Right lung (tissue), 2 donors: ENCODE measurements at regions not wholly inside any gene's neighbourhood (a gene's known extent, or its start where the extent isn't known, plus 50 kb on each side); places are given as distances from the start of the nearest gene placed in this dataset.
A peak's percentile ranks its signal among the peaks of the same experiment; 100 is the strongest.
"Not testable (repeated sequence)": the region's sequence is repeated elsewhere in the genome, so short reads cannot be mapped to it uniquely, and the experiment has no call there.

ENCODE experiments used
- DNase-seq, 2 donors: peaks; one replicate each; pipeline ENCODE4 v3.0.0-alpha.2; 2013

GRCh38 chr2:222760301-222760897, 88.9 kb downstream of the MOGAT1 start:
- no peak for DNase-seq

DNA sequence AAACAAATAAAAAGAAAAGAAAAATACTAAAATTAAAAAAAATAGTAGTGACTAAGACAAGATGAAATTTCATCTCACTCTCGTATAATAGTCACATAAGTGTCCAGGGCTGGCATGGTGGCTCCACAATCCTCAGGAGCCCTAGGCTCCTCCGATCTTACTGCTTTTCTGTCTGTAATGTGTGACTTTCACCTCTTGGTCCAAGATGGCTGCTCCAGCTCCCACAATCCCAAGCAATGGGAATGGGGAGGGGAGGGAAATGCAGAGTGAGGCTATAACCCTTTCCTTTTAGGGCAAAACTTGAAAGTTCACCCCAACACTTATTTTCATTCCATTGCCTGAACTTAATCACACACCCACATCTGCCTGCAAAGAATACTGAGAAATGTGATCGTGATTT, 90.4 kb downstream of the MOGAT1 start:
- DNase-seq = no peak

- no peak for DNase-seq
These were observed 90.9 kb downstream of the MOGAT1 start for GRCh38 chr2:222762342-222762741.

DNA sequence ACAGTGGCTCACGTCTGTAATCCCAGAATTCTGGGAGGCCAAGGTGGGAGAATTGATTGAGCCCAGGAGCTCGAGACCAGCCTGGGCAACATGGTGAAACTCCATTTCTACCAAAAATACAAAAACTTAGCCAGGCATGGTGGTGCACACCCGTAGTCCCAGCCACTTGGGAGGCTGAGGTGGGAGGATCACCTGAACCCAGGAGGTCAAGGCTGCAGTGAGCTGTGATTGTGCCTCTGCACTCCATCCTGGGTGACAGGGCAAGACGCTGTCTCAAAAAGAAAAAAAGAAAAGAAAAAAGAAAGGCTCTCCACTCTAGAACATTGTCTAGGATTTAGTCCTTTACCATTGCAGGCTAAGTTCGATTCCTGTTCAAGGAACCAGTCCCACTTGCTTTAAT, 94.4 kb downstream of the MOGAT1 start:
- not testable (repeated sequence) for DNase-seq

DNA sequence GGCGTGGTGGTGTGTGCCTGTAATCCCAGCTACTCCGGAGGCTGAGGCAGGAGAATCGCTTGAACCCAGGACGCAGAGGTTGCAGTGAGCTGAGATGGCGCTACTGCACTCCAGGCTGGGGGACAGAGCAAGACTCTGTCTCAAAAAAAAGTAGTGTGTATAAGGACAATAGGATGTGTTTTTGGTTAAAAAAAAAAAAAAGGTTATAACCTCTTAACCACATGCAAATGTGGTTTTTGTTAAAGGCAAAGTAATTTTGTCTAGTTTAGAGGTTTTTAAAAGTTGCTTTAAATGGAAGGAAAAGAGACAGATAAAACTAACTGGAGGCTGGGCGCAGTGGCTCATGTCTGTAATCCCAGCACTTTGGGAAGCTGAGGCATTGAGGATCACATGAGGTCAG, 92.8 kb upstream of the ACSL3 start:
- not testable (repeated sequence) for DNase-seq

- no peak for DNase-seq
These were observed 91.4 kb upstream of the ACSL3 start for GRCh38 chr2:222769446-222769845.

DNA sequence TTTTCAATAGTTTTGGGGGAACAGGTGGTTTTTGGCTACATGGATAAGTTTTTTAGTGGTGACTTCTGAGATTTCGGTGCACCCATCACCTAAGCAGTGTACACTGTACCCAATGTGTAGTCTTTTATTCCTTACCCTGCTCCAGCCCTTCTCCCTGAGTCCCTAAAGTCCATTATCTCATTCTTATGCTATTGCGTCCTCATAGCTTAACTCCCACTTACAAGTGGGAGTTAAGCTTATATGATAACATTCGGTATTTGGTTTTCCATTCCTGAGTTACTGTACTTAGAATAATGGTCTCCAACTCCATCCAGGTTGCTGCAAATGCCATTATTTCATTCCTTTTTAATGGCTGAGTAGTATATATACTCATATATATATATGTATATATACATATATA, 90.9 kb upstream of the ACSL3 start:
- DNase-seq = no peak

DNA sequence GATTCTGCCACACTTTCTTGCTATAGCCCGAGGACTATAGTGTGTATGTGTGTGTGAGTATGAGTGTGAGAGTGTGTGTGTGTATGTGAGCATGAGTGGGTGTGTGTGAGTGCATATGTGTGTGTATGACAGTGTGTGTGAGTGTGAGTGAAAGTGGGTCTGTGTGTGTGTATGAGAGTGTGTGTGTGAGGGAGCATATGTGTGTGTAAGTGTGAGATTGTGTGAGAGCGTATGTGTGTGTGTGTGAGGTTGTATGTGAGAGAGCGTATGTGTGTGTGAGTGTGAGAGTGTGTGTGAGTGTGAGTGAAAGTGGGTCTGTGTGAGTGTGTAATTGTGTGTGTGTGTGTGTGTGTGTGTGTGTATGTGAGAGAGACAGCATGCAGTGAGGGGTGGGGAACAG, 89.0 kb upstream of the ACSL3 start:
- DNase-seq = no peak

- no peak for DNase-seq
These were observed 85.9 kb upstream of the ACSL3 start for GRCh38 chr2:222774941-222775340.

DNA sequence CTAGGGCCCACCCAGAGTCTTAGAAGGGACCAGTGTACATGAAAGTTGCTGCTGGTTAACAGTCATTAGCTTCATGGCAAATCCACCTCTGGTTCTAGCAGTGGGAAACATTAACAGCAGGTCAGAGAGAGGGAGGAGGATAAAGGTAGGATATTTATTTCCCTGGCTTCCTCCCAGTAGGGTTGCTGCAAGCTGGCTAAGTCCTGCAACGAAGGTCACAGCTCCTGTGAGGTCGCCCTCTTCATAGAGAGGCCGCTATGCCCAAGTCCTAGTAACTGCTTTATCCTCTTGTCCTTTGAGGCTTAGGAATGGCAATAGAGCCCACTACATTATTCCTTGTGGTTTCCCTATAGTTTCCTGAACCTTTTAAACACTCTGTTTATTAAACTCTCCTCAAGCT, 84.0 kb upstream of the ACSL3 start:
- DNase-seq = no peak

- DNase-seq = no peak
These were observed 82.4 kb upstream of the ACSL3 start for GRCh38 chr2:222778400-222778799.

- no peak for DNase-seq
These were observed 81.5 kb upstream of the ACSL3 start for GRCh38 chr2:222779145-222779832.

DNA sequence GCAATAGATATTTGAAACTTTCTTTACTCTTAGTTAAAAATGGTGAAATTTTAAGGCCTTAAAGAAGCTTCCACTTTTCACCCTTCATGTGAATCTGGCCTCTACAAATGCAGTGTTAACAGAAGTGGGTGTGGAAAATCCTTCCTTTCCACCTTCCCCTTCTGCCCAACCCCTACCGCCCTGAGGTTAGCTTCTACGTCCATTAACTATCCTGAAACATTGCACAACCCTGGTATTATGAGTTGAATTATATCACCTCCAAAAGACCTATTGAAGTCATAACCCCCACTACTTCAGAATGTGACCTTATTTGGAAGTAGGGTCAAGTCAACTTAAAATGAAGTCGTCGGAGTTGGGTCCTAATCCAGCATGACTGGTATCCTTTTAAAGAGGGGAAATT, 80.8 kb upstream of the ACSL3 start:
- DNase-seq = no peak

- DNase-seq = no peak
These were observed 78.6 kb upstream of the ACSL3 start for GRCh38 chr2:222782201-222782730.

GRCh38 chr2:222783592-222783991, 77.2 kb upstream of the ACSL3 start:
- no peak for DNase-seq

GRCh38 chr2:222790932-222791331, 69.9 kb upstream of the ACSL3 start:
- peak; percentile 60 to 64 for DNase-seq

DNA sequence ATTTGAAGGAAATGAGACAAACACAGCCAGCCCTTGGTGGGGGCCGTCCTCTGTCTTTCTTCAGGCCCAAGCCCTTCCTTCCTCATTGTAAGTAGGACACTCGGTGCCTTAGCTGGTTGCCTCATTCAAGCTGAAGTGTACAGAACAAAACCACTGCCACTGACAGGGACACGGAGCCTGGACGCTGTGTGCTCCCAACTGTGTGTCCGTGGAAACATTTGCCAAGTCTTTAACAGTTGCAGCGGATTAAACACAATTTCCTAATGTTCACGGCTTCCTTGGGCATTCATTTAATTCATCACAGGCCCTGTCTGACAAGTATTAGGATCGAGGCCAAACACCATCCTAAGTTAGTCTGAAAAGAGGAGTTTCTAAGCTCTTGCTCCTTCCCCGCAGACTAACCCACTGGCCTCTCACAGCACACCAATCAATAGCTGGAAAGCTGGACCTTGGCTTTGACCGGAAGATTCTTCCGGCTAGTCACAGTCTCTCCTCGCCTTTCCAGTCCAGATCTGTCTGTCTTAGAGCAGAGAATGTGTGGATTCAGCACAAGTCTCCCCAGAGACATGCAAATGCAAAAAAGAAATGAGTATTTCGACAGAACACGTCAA, 68.7 kb upstream of the ACSL3 start:
- peak; percentile 57 to 64 for DNase-seq

DNA sequence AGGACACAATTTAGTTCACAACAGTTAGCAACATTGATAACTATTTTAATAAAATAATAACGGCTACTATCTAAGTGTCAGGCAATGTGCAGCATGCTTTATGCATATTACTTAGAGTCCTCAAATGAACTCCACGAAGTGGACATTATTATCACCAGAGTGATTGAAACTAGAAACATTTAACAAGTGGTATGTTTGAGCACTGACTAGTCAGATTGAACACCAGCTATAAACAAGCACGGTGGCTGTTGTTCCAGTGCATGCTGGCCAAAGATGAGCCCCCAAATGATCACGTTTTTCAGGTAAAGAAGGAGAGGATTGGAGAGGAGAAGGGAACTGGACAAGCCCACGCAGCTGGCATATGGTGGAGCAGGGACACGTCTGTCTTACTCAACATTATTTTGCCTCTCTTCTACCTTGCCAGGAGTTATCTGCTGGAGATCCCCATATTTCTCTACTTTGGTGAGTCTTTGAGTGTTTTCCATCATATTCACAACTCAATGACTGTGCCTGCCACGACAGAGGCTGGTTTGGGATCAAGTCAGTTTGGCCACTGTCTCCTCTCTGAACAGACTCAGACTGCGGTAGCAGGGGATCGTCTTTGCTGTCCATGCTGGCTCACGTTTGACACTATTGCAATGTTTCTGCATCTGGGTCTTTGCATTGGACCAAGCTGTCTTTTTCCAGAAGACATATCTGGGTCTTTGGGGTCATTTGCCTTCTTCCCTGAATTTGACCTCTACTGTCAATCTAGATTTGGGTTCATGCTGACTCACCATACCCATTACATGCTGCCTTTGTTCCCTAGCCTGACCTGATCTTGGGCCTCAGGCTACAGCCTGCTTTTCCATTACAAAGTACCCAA, 66.0 kb upstream of the ACSL3 start:
- no peak for DNase-seq

GRCh38 chr2:222795450-222796357, 65.1 kb upstream of the ACSL3 start:
- no peak for DNase-seq

DNA sequence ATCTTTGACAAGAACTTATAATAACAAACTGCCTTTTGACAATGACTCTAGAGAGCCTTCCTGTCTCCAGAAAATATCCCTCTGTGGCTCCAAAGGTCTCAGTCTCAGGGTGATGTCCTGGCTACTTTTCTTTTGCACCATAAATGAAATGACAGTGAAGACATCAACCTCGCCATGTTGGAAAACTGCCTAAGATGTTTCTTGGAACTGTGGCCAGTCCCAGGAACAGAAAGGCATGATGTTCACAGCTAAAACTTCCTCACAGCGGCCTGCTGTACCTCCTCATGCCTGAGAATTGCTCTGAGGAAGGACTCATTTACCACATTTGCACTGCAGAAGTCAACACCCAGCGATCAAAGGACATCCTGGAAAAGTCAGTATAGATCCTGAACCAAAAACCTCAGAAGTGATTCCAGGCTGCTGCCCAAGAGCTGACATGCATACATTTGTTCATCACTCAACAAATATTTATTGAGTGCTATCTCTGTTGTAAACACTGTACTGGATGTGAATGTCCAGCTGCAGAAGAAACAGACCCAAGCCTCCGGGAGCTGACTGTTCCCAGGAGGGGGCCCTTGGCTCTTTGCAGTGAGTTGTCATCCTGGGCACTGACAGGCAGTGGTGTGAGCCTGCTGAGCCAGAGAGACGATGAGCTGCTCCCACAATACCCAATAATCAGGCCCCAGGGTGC, 64.3 kb upstream of the ACSL3 start:
- DNase-seq = peak; percentile 82 to 84

DNA sequence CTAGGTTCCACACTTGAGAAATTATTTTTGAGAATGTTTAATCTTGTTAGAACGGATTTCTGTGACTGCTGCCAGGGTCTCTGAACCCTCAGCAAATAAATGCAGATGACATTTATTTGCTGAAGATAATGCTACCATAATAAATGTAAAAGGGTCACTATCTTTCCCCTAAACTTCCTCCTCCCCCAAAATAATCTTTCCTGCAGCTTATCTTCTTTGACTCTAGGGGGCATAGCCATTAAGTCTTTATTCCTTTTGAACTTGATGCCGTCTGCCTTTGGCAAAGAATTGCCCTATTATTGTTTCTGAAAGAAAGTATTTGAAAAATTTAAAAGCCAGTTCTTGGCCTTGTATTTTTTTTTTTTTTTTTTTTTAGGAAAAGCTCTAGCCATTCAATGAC, 63.6 kb upstream of the ACSL3 start:
- DNase-seq = no peak
